Uterus (tissue), 2 donors: ENCODE measurements at regions not wholly inside any gene's neighbourhood (a gene's known extent, or its start where the extent isn't known, plus 50 kb on each side); places are given as distances from the start of the nearest gene placed in this dataset.

ENCODE experiments used
- CTCF ChIP-seq, 4 experiments: fragments of 200-600 bp in 2 of 4; fragments of 450-650 bp in 2 of 4; sonication (generic) in 2 of 4; IDR thresholded peaks; one replicate each; pipeline ENCODE4 v1.5.1; 2016 to 2019; ENCODE audit warnings: antibody characterized with exemption in 4 of 4, mild to moderate bottlenecking in 2 of 4, moderate library complexity in 1 of 4
- POLR2A ChIP-seq, 2 donors: fragments of 450-650 bp; IDR thresholded peaks; one replicate each; pipeline ENCODE4 v1.6.1; 2016; ENCODE audit warnings: antibody characterized with exemption in 2 of 2, mild to moderate bottlenecking in 1 of 2, moderate library complexity in 1 of 2

GRCh38 chr11:10990637-10991193 is 132.9 kb upstream of the ZBED5 start:
- TF ChIP-seq POLR2A (IDR thresholded peaks at IDR 0.05) (no peak), CTCF (IDR thresholded peaks at IDR 0.05) (no peak)
